Vagina (tissue), 2 donors: ENCODE measurements at regions not wholly inside any gene's neighbourhood (a gene's known extent, or its start where the extent isn't known, plus 50 kb on each side); places are given as distances from the start of the nearest gene placed in this dataset.

Experiments used
- POLR2A ChIP-seq, 2 donors: fragments of 450-650 bp; IDR thresholded peaks; one replicate each; pipeline ENCODE4 v1.6.1; 2017; ENCODE audit warnings: antibody characterized with exemption in 2 of 2, mild to moderate bottlenecking in 2 of 2, moderate library complexity in 2 of 2
- POLR2AphosphoS5 ChIP-seq, 2 donors: sonication (generic); formaldehyde crosslinking; IDR thresholded peaks; one replicate each; pipeline ENCODE4 v1.9.0; 2017; ENCODE audit warnings: antibody characterized with exemption in 2 of 2, mild to moderate bottlenecking in 2 of 2, low read depth in 1 of 2; ENCODE audit not compliant: insufficient read depth in 1 of 2
- TF ChIP-seq, protein P1 (sequence below), 3 experiments: fragments of 450-650 bp in 2 of 3; fragments of 200-600 bp in 1 of 3; sonication (generic) in 1 of 3; IDR thresholded peaks; one replicate each; pipeline ENCODE4 v1.5.1; 2017 to 2019; ENCODE audit warnings: antibody characterized with exemption in 3 of 3, mild to moderate bottlenecking in 2 of 3, moderate library complexity in 2 of 3

DNA sequence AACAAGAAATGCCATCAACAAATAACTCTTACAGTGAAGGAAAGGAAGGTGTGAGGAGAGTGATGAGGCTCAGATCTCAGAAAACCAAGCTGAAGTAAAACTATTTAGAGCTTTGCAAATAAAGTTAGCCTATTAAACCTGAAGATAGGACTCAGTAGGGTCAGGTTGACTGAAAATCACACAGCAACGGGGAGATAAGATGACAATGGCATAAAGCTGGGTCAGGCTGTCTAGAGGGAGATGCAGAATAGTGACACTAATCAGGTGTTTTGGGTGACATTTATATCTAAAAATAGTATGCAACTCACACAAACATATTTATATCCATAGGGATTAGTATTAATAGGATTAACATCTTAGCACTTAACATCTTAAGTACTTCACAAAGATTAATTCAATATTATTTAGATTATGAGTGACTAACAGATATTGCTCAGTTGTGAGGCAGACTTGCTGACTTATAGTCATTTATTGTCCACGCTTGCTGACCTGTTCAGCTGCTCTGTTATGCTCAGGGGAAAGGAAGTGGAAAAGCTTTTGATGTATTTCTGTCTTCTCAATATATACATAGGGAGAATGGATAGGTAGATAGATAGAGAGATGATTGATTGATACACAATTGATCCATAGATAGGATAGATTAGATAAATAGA lies 130.7 kb upstream of the GUCY1A1 start:
- TF ChIP-seq, protein P1, sequence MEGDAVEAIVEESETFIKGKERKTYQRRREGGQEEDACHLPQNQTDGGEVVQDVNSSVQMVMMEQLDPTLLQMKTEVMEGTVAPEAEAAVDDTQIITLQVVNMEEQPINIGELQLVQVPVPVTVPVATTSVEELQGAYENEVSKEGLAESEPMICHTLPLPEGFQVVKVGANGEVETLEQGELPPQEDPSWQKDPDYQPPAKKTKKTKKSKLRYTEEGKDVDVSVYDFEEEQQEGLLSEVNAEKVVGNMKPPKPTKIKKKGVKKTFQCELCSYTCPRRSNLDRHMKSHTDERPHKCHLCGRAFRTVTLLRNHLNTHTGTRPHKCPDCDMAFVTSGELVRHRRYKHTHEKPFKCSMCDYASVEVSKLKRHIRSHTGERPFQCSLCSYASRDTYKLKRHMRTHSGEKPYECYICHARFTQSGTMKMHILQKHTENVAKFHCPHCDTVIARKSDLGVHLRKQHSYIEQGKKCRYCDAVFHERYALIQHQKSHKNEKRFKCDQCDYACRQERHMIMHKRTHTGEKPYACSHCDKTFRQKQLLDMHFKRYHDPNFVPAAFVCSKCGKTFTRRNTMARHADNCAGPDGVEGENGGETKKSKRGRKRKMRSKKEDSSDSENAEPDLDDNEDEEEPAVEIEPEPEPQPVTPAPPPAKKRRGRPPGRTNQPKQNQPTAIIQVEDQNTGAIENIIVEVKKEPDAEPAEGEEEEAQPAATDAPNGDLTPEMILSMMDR (IDR thresholded peaks at IDR 0.05): no peak
- TF ChIP-seq POLR2A (IDR thresholded peaks at IDR 0.05) (no peak), POLR2AphosphoS5 (IDR thresholded peaks at IDR 0.05; ENCODE audit: insufficient read depth in 1 of 2, low read depth in 1 of 2) (no peak)
